ENCODE measurements at regions not wholly inside any gene's neighbourhood (a gene's known extent, or its start where the extent isn't known, plus 50 kb on each side); places are given as distances from the start of the nearest gene placed in this dataset.

DNA sequence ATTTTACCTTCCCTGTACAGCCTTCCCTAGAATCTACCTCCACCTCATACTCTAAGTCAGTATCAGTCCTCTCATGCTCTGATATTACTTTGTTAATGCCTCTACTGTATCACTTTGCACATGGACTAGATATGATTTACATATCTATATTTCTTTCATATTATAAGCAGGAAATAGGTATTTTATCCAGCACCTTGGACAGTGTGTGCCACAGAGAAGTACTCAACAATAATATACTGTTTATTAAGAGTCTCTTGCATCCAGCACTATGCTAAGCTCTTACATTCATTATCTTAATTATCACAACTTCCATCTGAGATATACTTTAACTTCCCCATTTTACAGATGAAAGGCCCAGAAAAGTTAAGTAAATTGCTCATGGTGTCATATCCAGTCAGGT, 247.9 kb upstream of the DAB1 start:
- no peak for DNase-seq (ENCODE audit: low read depth)

GRCh38 chr1:57659804-57660203, 235.9 kb upstream of the DAB1 start:
- DNase-seq (ENCODE audit: low read depth) = no peak
- no peak for TF ChIP-seq CTCF (conservative IDR thresholded peaks at IDR 0.05; ENCODE audit: low read depth, low read length)
- no peak overlapping the region for H3K4me3 ChIP-seq (ENCODE audit: low read depth, low read length)

More for the DNA sequence above, 247.9 kb upstream of the DAB1 start:
- no peak for TF ChIP-seq CTCF (conservative IDR thresholded peaks at IDR 0.05; ENCODE audit: low read depth, low read length)
- no peak overlapping the region for H3K4me3 ChIP-seq (ENCODE audit: low read depth, low read length)

- H3K4me3 ChIP-seq (ENCODE audit: low read depth, low read length) = no peak overlapping the region
- no peak for DNase-seq (ENCODE audit: low read depth)
- no peak for TF ChIP-seq CTCF (conservative IDR thresholded peaks at IDR 0.05; ENCODE audit: low read depth, low read length)
Measured at GRCh38 chr1:57655161-57655560, 231.3 kb upstream of the DAB1 start.

- TF ChIP-seq CTCF (conservative IDR thresholded peaks at IDR 0.05; ENCODE audit: low read depth, low read length) = no peak
- H3K4me3 ChIP-seq (ENCODE audit: low read depth, low read length) = no peak overlapping the region
- no peak for DNase-seq (ENCODE audit: low read depth)
Measured at GRCh38 chr1:57644667-57645066, 220.8 kb upstream of the DAB1 start.

DNA sequence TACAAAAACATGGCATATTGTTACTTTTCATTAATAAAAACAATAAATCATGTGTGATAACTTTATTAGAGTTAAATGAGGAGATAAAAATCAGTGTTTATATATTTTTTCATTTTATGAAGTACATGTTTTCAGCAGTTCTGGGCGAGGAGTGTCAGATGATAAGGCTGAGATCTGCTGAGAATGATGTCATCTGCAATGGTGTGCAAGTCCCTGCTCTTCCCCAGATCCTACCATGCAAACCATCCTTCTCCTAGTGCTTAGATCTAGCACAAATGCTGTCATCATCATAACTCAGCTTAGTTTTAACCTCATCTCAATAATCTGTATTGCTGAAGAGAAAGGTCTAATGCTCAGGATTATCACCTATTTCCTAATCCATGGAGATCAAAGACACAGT, 214.4 kb upstream of the DAB1 start:
- DNase-seq (ENCODE audit: low read depth) = no peak
- H3K4me3 ChIP-seq (ENCODE audit: low read depth, low read length) = no peak overlapping the region
- no peak for TF ChIP-seq CTCF (conservative IDR thresholded peaks at IDR 0.05; ENCODE audit: low read depth, low read length)

DNA sequence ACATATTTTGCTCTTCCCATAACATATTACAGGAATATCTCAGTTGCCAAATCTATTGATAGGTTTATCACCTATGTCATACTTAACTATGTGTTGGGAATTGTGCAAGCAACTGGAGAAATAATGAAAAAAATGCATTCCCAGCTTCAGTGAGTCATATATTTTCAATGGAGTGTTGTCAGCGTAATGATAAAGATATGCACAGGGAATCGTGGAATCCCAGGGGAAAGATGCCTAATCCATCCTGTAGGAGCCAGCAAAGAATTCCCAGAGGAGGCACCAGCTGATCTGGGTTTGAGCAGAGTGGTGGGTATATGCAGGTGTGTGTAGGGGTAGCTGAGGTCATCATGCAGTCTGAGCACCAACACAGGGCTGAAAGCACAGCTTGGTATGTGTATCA, 213.3 kb upstream of the DAB1 start:
- no peak for DNase-seq (ENCODE audit: low read depth)
- no peak overlapping the region for H3K4me3 ChIP-seq (ENCODE audit: low read depth, low read length)
- TF ChIP-seq CTCF (conservative IDR thresholded peaks at IDR 0.05; ENCODE audit: low read depth, low read length) = no peak

DNA sequence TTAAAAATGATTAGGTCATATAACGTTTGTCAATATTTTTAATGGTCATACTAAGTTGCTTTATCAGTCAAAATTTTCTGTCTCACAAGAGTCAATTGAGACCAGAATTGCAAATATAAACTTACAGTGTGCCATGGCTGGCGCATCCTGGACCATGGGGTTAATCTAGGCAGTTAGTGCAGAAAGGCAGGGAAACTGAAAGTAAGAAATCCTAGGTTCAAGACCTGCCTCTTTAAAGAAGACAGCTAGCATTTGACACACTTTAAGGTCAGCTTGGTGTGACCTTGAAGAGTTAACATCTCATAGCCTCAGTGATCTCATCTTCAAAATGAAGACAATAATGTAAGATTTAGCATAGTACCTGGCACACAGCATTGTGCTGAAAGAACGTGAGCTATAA, 210.0 kb upstream of the DAB1 start:
- DNase-seq (ENCODE audit: low read depth) = no peak
- no peak for TF ChIP-seq CTCF (conservative IDR thresholded peaks at IDR 0.05; ENCODE audit: low read depth, low read length)
- no peak overlapping the region for H3K4me3 ChIP-seq (ENCODE audit: low read depth, low read length)
